ENCODE measurements at regions not wholly inside any gene's neighbourhood (a gene's known extent, or its start where the extent isn't known, plus 50 kb on each side); places are given as distances from the start of the nearest gene placed in this dataset.

DNA sequence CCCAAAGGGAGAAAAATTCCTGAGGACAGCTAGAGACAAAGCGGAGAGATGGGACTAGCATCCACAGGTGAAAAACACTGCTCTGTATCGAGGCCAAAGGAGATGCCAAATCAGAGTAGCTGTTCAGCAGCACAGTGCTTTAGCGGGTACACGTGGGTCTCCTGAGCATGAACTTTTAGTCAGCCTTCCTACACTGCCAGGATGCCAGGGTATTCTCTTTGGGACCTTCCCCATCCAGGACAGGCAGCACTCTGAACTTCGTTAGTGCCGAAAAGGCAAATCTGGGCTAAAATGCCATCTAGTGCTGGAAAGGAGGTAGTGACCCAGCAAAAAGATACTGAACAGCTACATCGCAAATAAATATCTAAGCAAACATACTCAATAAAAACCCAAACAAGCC is 64.9 kb downstream of the C6orf58 start:
- in situ Hi-C loops (cut with HindIII; ENCODE audit: low pct_ligation_motif_present, low pct_unique_long_range_greater_than_20kb, low sequenced_read_pairs): no loop called here
- DNase-seq: peak; percentile 38

Measured in ACHN (cell line).